ENCODE measurements at regions not wholly inside any gene's neighbourhood (a gene's known extent, or its start where the extent isn't known, plus 50 kb on each side); places are given as distances from the start of the nearest gene placed in this dataset.

- CTCF ChIA-PET = no interaction called here
- POLR2A ChIA-PET = no interaction called here
- no peak for TF ChIP-seq ZNF384 (IDR thresholded peaks at IDR 0.05)
- no peak for TF ChIP-seq NFRKB (IDR thresholded peaks at IDR 0.05)
- TF ChIP-seq LEF1 (IDR thresholded peaks at IDR 0.05; ENCODE audit: borderline replicate concordance) = no peak
- TF ChIP-seq HDGF (IDR thresholded peaks at IDR 0.05; ENCODE audit: borderline replicate concordance) = no peak
- TF ChIP-seq ARNT (IDR thresholded peaks at IDR 0.05) = no peak
- TF ChIP-seq SUZ12 (IDR thresholded peaks at IDR 0.05) = no peak
- TF ChIP-seq ELF4 (IDR thresholded peaks at IDR 0.05) = no peak
- TF ChIP-seq SP1 (IDR thresholded peaks at IDR 0.05) = no peak
- no peak for TF ChIP-seq TARDBP (IDR thresholded peaks at IDR 0.05)
- TF ChIP-seq FOXA1 (IDR thresholded peaks at IDR 0.05) = no peak
- no peak for TF ChIP-seq FOXM1 (IDR thresholded peaks at IDR 0.05; ENCODE audit: borderline replicate concordance)
- TF ChIP-seq BHLHE40 (IDR thresholded peaks at IDR 0.05; ENCODE audit: borderline replicate concordance) = no peak
- no peak for TF ChIP-seq CTBP1 (IDR thresholded peaks at IDR 0.05; ENCODE audit: borderline replicate concordance)
- TF ChIP-seq FOXK2 (IDR thresholded peaks at IDR 0.05) = no peak
- no peak for DNase-seq (ENCODE audit: extremely low spot score)
Observed at GRCh38 chr5:105430516-105430915, 1867.9 kb upstream of the NUDT12 start.

GRCh38 chr5:105428451-105429380 is 1866.1 kb upstream of the NUDT12 start:
- ChIA-PET POLR2A (no interaction called here), CTCF (no interaction called here)
- TF ChIP-seq BHLHE40 (IDR thresholded peaks at IDR 0.05; ENCODE audit: borderline replicate concordance) (no peak), SUZ12 (IDR thresholded peaks at IDR 0.05) (no peak), TARDBP (IDR thresholded peaks at IDR 0.05) (no peak), ARNT (IDR thresholded peaks at IDR 0.05) (no peak), LEF1 (IDR thresholded peaks at IDR 0.05; ENCODE audit: borderline replicate concordance) (no peak), NFRKB (IDR thresholded peaks at IDR 0.05) (no peak), ELF4 (IDR thresholded peaks at IDR 0.05) (no peak), PKNOX1 (IDR thresholded peaks at IDR 0.05) (no peak), SP1 (IDR thresholded peaks at IDR 0.05) (no peak), L3MBTL2 (conservative IDR thresholded peaks at IDR 0.05) (no peak), FOXK2 (IDR thresholded peaks at IDR 0.05) (no peak), FOXM1 (IDR thresholded peaks at IDR 0.05; ENCODE audit: borderline replicate concordance) (no peak)
- no peak for DNase-seq (ENCODE audit: extremely low spot score)

GRCh38 chr5:105414067-105414466 is 1851.5 kb upstream of the NUDT12 start:
- CTCF ChIA-PET = no interaction called here
- DNase-seq (ENCODE audit: extremely low spot score) = no peak
- POLR2A ChIA-PET = no interaction called here
- TF ChIP-seq ARNT (IDR thresholded peaks at IDR 0.05) = no peak
- TF ChIP-seq PKNOX1 (IDR thresholded peaks at IDR 0.05) = no peak
- no peak for TF ChIP-seq LEF1 (IDR thresholded peaks at IDR 0.05; ENCODE audit: borderline replicate concordance)
- TF ChIP-seq NFRKB (IDR thresholded peaks at IDR 0.05) = no peak
- no peak for TF ChIP-seq SUZ12 (IDR thresholded peaks at IDR 0.05)
- TF ChIP-seq CTBP1 (IDR thresholded peaks at IDR 0.05; ENCODE audit: borderline replicate concordance) = no peak

- ChIA-PET CTCF (no interaction called here), POLR2A (no interaction called here)
- TF ChIP-seq PKNOX1 (IDR thresholded peaks at IDR 0.05) (no peak), SP1 (IDR thresholded peaks at IDR 0.05) (no peak), ZNF384 (IDR thresholded peaks at IDR 0.05) (no peak), HDGF (IDR thresholded peaks at IDR 0.05; ENCODE audit: borderline replicate concordance) (no peak), BHLHE40 (IDR thresholded peaks at IDR 0.05; ENCODE audit: borderline replicate concordance) (no peak), LEF1 (IDR thresholded peaks at IDR 0.05; ENCODE audit: borderline replicate concordance) (no peak), NFRKB (IDR thresholded peaks at IDR 0.05) (no peak), TARDBP (IDR thresholded peaks at IDR 0.05) (no peak), ARNT (IDR thresholded peaks at IDR 0.05) (no peak), L3MBTL2 (conservative IDR thresholded peaks at IDR 0.05) (no peak), FOXK2 (IDR thresholded peaks at IDR 0.05) (no peak), ELF4 (IDR thresholded peaks at IDR 0.05) (no peak), FOXA1 (IDR thresholded peaks at IDR 0.05) (no peak)
- no peak for DNase-seq (ENCODE audit: extremely low spot score)
Observed at GRCh38 chr5:105413406-105413990, 1850.9 kb upstream of the NUDT12 start.

GRCh38 chr5:105409695-105410094 is 1847.1 kb upstream of the NUDT12 start:
- ChIA-PET POLR2A (no interaction called here), CTCF (no interaction called here)
- no peak for DNase-seq (ENCODE audit: extremely low spot score)
- TF ChIP-seq HDGF (IDR thresholded peaks at IDR 0.05; ENCODE audit: borderline replicate concordance) (no peak), ARNT (IDR thresholded peaks at IDR 0.05) (no peak), FOXK2 (IDR thresholded peaks at IDR 0.05) (no peak), NFRKB (IDR thresholded peaks at IDR 0.05) (no peak), LEF1 (IDR thresholded peaks at IDR 0.05; ENCODE audit: borderline replicate concordance) (no peak), FOXA1 (IDR thresholded peaks at IDR 0.05) (no peak), FOXM1 (IDR thresholded peaks at IDR 0.05; ENCODE audit: borderline replicate concordance) (no peak), L3MBTL2 (conservative IDR thresholded peaks at IDR 0.05) (no peak), CTBP1 (IDR thresholded peaks at IDR 0.05; ENCODE audit: borderline replicate concordance) (no peak), ZNF384 (IDR thresholded peaks at IDR 0.05) (no peak), SP1 (IDR thresholded peaks at IDR 0.05) (no peak), PKNOX1 (IDR thresholded peaks at IDR 0.05) (no peak), SUZ12 (IDR thresholded peaks at IDR 0.05) (no peak), TARDBP (IDR thresholded peaks at IDR 0.05) (no peak), ELF4 (IDR thresholded peaks at IDR 0.05) (no peak), BHLHE40 (IDR thresholded peaks at IDR 0.05; ENCODE audit: borderline replicate concordance) (no peak)

Data from HEK293T (cell line).